Loucy (cell line): ENCODE measurements at regions not wholly inside any gene's neighbourhood (a gene's known extent, or its start where the extent isn't known, plus 50 kb on each side); places are given as distances from the start of the nearest gene placed in this dataset.

Source experiments
- H2AFZ ChIP-seq: fragments of 200-600 bp; sonication (generic); 2 replicates; pipeline ENCODE4 v1.6.0; 2016; ENCODE audit warnings: antibody characterized with exemption, mild to moderate bottlenecking, low read length, moderate library complexity
- H3F3A ChIP-seq: fragments of 200-600 bp; 2 replicates; pipeline ENCODE4 v1.6.0; 2016; ENCODE audit warnings: antibody characterized with exemption, low read depth, mild to moderate bottlenecking
- H3K27me3 ChIP-seq: fragments of 200-600 bp; sonication (generic); 2 replicates; pipeline ENCODE4 v1.6.1; 2014; ENCODE audit warnings: low read length, mild to moderate bottlenecking; ENCODE audit not compliant: insufficient read depth, poor library complexity, severe bottlenecking
- H3K36me3 ChIP-seq: fragments of 200-600 bp; sonication (generic); 2 replicates; pipeline ENCODE4 v1.6.1; 2016; ENCODE audit warnings: low read length; ENCODE audit not compliant: insufficient read depth
- H3K4me1 ChIP-seq: fragments of 200-600 bp; sonication (generic); 2 replicates; pipeline ENCODE4 v1.5.1; 2014; ENCODE audit warnings: low read length, mild to moderate bottlenecking; ENCODE audit not compliant: insufficient read depth, poor library complexity, severe bottlenecking
- H3K4me2 ChIP-seq: fragments of 200-600 bp; sonication (generic); 2 replicates; pipeline ENCODE4 v1.6.0; 2014; ENCODE audit warnings: antibody characterized with exemption, low read length, low read depth, mild to moderate bottlenecking; ENCODE audit not compliant: poor library complexity, severe bottlenecking
- H3K4me3 ChIP-seq: fragments of 200-600 bp; sonication (generic); 2 replicates; pipeline ENCODE4 v1.5.1; 2014; ENCODE audit warnings: low read length, mild to moderate bottlenecking, mixed read lengths; ENCODE audit not compliant: poor library complexity, severe bottlenecking
- H3K79me2 ChIP-seq: fragments of 200-600 bp; sonication (generic); 2 replicates; pipeline ENCODE4 v1.6.1; 2014; ENCODE audit warnings: low read length; ENCODE audit not compliant: insufficient read depth
- H3K9ac ChIP-seq: fragments of 200-600 bp; sonication (generic); 2 replicates; pipeline ENCODE4 v1.6.0; 2014; ENCODE audit warnings: mild to moderate bottlenecking, low read depth, low read length, moderate library complexity; ENCODE audit not compliant: poor library complexity, severe bottlenecking
- H3K9me2 ChIP-seq: fragments of 200-600 bp; sonication (generic); replicated peaks from 2 replicates; pipeline ENCODE4 v1.6.1; 2016; ENCODE audit warnings: low read depth, low read length, mixed read lengths
- H3K9me3 ChIP-seq: fragments of 200-600 bp; sonication (generic); 2 replicates; pipeline ENCODE4 v1.6.1; 2014; ENCODE audit warnings: mild to moderate bottlenecking, antibody characterized with exemption, low read length, low read depth; ENCODE audit not compliant: insufficient read depth
- H4K20me1 ChIP-seq: fragments of 200-600 bp; sonication (generic); 2 replicates; pipeline ENCODE4 v1.6.0; 2014; ENCODE audit warnings: antibody characterized with exemption, low read length, mild to moderate bottlenecking; ENCODE audit not compliant: insufficient read depth, poor library complexity, severe bottlenecking
- EZH2phosphoT487 ChIP-seq: fragments of 200-600 bp; IDR thresholded peaks from 2 replicates; pipeline ENCODE4 v1.6.1; 2018; ENCODE audit warnings: antibody characterized with exemption, mild to moderate bottlenecking, moderate library complexity, borderline replicate concordance
- TF ChIP-seq, protein P1 (sequence below): fragments of 200-600 bp; sonication (generic); conservative IDR thresholded peaks from 2 replicates; pipeline ENCODE4 v1.5.1; 2014; ENCODE audit warnings: mild to moderate bottlenecking, antibody characterized with exemption, low read length

DNA sequence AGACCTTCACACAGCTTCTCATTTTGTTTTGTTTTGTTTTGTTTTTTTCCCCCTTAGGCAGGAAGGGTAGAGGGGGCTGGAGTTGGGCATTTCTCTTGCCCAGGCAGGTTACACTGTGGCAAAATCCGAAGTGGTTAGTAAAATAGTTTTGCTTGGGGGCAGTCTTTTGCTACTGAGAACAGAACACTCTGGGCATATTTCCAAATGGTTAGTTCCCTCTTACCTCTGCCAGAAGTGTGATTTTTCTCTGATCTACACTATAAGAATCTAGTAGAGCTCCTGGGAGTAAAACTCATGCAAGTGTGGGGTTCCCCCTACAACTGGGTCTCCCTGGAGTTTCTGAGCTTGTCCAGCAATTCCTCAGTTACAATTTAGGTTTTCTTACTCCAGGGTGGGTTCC, 61.7 kb downstream of the NPS start:
- H3K79me2 ChIP-seq: no peaks in the 10 kb centered on the region
- no peaks in the 10 kb centered on the region for H3K9me3 ChIP-seq
- no peak overlapping the region for H3K9ac ChIP-seq
- H3K9me2 ChIP-seq: no peaks in the 10 kb centered on the region
- no peak overlapping the region for H3K4me2 ChIP-seq
- H2AFZ ChIP-seq: no peak overlapping the region
- no peaks in the 10 kb centered on the region for H4K20me1 ChIP-seq
- H3K4me3 ChIP-seq: no peak overlapping the region
- no peaks in the 10 kb centered on the region for H3F3A ChIP-seq
- H3K27me3 ChIP-seq: no peaks in the 10 kb centered on the region
- no peaks in the 10 kb centered on the region for H3K36me3 ChIP-seq
- no peaks in the 10 kb centered on the region for H3K4me1 ChIP-seq
- TF ChIP-seq, protein P1, sequence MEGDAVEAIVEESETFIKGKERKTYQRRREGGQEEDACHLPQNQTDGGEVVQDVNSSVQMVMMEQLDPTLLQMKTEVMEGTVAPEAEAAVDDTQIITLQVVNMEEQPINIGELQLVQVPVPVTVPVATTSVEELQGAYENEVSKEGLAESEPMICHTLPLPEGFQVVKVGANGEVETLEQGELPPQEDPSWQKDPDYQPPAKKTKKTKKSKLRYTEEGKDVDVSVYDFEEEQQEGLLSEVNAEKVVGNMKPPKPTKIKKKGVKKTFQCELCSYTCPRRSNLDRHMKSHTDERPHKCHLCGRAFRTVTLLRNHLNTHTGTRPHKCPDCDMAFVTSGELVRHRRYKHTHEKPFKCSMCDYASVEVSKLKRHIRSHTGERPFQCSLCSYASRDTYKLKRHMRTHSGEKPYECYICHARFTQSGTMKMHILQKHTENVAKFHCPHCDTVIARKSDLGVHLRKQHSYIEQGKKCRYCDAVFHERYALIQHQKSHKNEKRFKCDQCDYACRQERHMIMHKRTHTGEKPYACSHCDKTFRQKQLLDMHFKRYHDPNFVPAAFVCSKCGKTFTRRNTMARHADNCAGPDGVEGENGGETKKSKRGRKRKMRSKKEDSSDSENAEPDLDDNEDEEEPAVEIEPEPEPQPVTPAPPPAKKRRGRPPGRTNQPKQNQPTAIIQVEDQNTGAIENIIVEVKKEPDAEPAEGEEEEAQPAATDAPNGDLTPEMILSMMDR: no peak
- no peak for TF ChIP-seq EZH2phosphoT487

DNA sequence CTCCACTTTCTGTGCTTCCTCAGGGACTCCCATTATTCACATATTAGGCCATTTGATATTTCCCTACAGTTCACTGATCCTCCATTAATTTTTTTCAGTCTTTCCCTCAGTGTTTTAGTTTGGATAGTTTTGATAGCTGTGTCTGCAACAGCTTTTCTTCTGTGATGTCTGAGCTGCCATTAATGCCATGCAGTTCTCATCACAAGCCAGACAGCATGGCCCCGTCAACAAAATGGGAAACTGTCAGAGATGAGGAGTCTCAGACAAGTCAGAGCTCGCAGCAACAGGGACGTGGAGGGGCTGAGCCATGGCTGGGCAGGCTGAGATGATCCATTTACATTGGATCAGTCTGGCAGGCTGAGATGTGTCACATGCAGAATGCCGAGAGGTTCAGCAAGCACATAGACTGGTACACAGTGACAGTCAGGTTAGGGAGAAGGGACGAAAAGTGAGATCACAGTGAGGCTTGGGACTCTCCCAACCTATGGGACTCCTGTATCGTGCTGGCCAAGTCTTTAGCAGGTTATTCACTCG, 65.4 kb downstream of the NPS start:
- H3K4me3 ChIP-seq: no peak overlapping the region
- no peaks in the 10 kb centered on the region for H4K20me1 ChIP-seq
- H3K27me3 ChIP-seq: no peaks in the 10 kb centered on the region
- TF ChIP-seq EZH2phosphoT487: no peak
- TF ChIP-seq, protein P1: no peak
- H3F3A ChIP-seq: no peaks in the 10 kb centered on the region
- no peak overlapping the region for H2AFZ ChIP-seq
- H3K9me3 ChIP-seq: no peaks in the 10 kb centered on the region
- H3K9ac ChIP-seq: no peak overlapping the region
- H3K4me1 ChIP-seq: no peaks in the 10 kb centered on the region
- H3K36me3 ChIP-seq: no peaks in the 10 kb centered on the region
- H3K79me2 ChIP-seq: no peaks in the 10 kb centered on the region
- H3K4me2 ChIP-seq: no peak overlapping the region
- no peaks in the 10 kb centered on the region for H3K9me2 ChIP-seq

DNA sequence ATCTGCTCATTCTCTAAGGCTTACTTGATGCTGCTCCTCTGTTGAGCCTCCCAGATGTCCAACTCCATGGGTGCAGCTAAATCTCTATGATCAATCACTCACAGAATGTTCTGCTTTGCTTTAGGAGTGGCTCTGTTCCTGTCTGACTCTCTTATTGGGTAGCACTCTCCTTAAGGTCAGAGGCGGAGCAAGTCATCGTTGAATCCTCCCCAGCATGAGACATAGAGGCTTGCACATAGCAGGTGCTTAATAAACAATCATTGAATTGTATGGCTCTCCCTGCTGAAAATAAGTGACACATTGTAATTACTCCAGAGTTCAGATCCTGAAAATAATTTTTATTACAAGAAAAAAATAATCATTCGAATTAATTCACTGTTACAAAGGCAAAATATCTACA, 69.7 kb downstream of the NPS start:
- H3K9ac ChIP-seq: no peak overlapping the region
- no peaks in the 10 kb centered on the region for H4K20me1 ChIP-seq
- no peaks in the 10 kb centered on the region for H3K9me2 ChIP-seq
- no peaks in the 10 kb centered on the region for H3F3A ChIP-seq
- H3K4me3 ChIP-seq: no peak overlapping the region
- H2AFZ ChIP-seq: no peak overlapping the region
- H3K4me1 ChIP-seq: no peaks in the 10 kb centered on the region
- H3K36me3 ChIP-seq: no peaks in the 10 kb centered on the region
- TF ChIP-seq EZH2phosphoT487: no peak
- TF ChIP-seq, protein P1: no peak
- H3K9me3 ChIP-seq: no peaks in the 10 kb centered on the region
- no peak overlapping the region for H3K4me2 ChIP-seq
- no peaks in the 10 kb centered on the region for H3K79me2 ChIP-seq
- no peaks in the 10 kb centered on the region for H3K27me3 ChIP-seq
